Endothelial cell of umbilical vein (primary cell): ENCODE measurements at regions not wholly inside any gene's neighbourhood (a gene's known extent, or its start where the extent isn't known, plus 50 kb on each side); places are given as distances from the start of the nearest gene placed in this dataset.

Experiments
- BruUV-seq: library from RNA; stranded (reverse); fragments of 400-500 nt; replicated peaks from 2 replicates; lab custom pipeline; 2021; lab: Mats Ljungman, UMichigan
- CTCF ChIA-PET: fragments of 300-600, 350-600 bp; sonication (Branson Sonifier 250); formaldehyde crosslinking; loops from one replicate; lab custom pipeline; 2021; ENCODE audit warnings: antibody characterized with exemption, inconsistent platforms; lab: Charles Lee
- POLR2A ChIA-PET: fragments of 300-600, 350-600 bp; sonication (Branson Sonifier 250); formaldehyde crosslinking; loops from one replicate; lab custom pipeline; 2021; ENCODE audit warnings: antibody characterized with exemption, inconsistent platforms; lab: Charles Lee
- DNase-seq: peaks from one replicate; pipeline ENCODE4 v3.0.0-alpha.2; 2011; ENCODE audit warnings: low read depth, low spot score
- FAIRE-seq: peaks from 2 replicates; lab custom pipeline; 2011; peaks lifted over from hg19 to GRCh38; lab: Jason Lieb, UNC
- H2AFZ ChIP-seq: 2 replicates; pipeline ENCODE4 v1.6.0; 2012; ENCODE audit warnings: low read depth, low read length, control low read depth, inconsistent platforms
- H3K27ac ChIP-seq: 2 replicates; pipeline ENCODE4 v1.5.1; 2011; ENCODE audit warnings: low read depth, mild to moderate bottlenecking, control low read depth, low read length, moderate library complexity; ENCODE audit not compliant: insufficient read depth
- H3K27me3 ChIP-seq, 2 experiments: 2 replicates each; pipeline versions ENCODE4 v1.6.0 to v1.6.1; 2011; ENCODE audit warnings: low read length in 2 of 2, mixed read lengths in 1 of 2; ENCODE audit not compliant: control insufficient read depth in 2 of 2, insufficient read depth in 2 of 2
- H3K36me3 ChIP-seq, 2 experiments: 2 replicates in 1 of 2; 3 replicates in 1 of 2; pipeline ENCODE4 v1.5.1; 2011; ENCODE audit warnings: low read length in 2 of 2, mild to moderate bottlenecking in 1 of 2, moderate library complexity in 1 of 2; ENCODE audit not compliant: control insufficient read depth in 2 of 2, insufficient read depth in 2 of 2; ENCODE audit errors: extremely low read depth in 1 of 2
- H3K4me1 ChIP-seq: 3 replicates; pipeline ENCODE4 v1.5.1; 2011; ENCODE audit warnings: mild to moderate bottlenecking, low read length; ENCODE audit not compliant: control insufficient read depth, insufficient read depth; ENCODE audit errors: extremely low read depth
- H3K4me2 ChIP-seq: 2 replicates; pipeline ENCODE4 v1.6.1; 2011; ENCODE audit warnings: low read length, control low read depth, mixed read lengths; ENCODE audit not compliant: insufficient read depth
- H3K4me3 ChIP-seq, 3 experiments: fragments of 200-600 bp in 1 of 3; sonication (generic), shearing (Covaris generic) in 1 of 3; replicated peaks in 1 of 3; 2 replicates each; pipeline ENCODE4 v1.5.1; 2011 to 2016; ENCODE audit warnings: control low read depth in 3 of 3, low read length in 3 of 3, mild to moderate bottlenecking in 2 of 3, inconsistent platforms in 1 of 3, low read depth in 1 of 3, moderate library complexity in 1 of 3; ENCODE audit not compliant: insufficient read depth in 1 of 3
- H3K79me2 ChIP-seq: 2 replicates; pipeline ENCODE4 v1.6.0; 2012; ENCODE audit warnings: low read length, inconsistent platforms; ENCODE audit not compliant: control insufficient read depth, insufficient read depth
- H3K9ac ChIP-seq: replicated peaks from 2 replicates; pipeline ENCODE3; 2011; ENCODE audit warnings: low read length, control low read depth; ENCODE audit not compliant: insufficient read depth; ENCODE audit errors: extremely low read depth
- H3K9me1 ChIP-seq: replicated peaks from 3 replicates; pipeline ENCODE4 v1.6.0; 2011; ENCODE audit warnings: mild to moderate bottlenecking, low read length; ENCODE audit not compliant: control insufficient read depth, insufficient read depth; ENCODE audit errors: extremely low read depth
- H3K9me3 ChIP-seq: replicated peaks from 2 replicates; pipeline ENCODE4 v1.5.1; 2012; ENCODE audit warnings: low read length, inconsistent platforms; ENCODE audit not compliant: control insufficient read depth, insufficient read depth
- H4K20me1 ChIP-seq: replicated peaks from 2 replicates; pipeline ENCODE3; 2011; ENCODE audit warnings: mild to moderate bottlenecking, low read length; ENCODE audit not compliant: control insufficient read depth, insufficient read depth; ENCODE audit errors: extremely low read depth
- EZH2 ChIP-seq: IDR thresholded peaks from 2 replicates; pipeline ENCODE4 v1.6.1; 2012; ENCODE audit warnings: borderline replicate concordance, low read depth, mild to moderate bottlenecking, moderate library complexity, low read length, inconsistent platforms; ENCODE audit not compliant: severe bottlenecking
- FOS ChIP-seq: IDR thresholded peaks from 2 replicates; pipeline ENCODE4 v1.6.1; 2011; ENCODE audit warnings: mild to moderate bottlenecking, low read length, moderate library complexity, borderline replicate concordance; ENCODE audit not compliant: insufficient read depth
- GATA2 ChIP-seq: IDR thresholded peaks from 2 replicates; pipeline ENCODE4 v1.7.0; 2011; ENCODE audit warnings: low read depth, mild to moderate bottlenecking, moderate library complexity, mixed read lengths, low read length; ENCODE audit not compliant: insufficient read length, insufficient read depth
- JUN ChIP-seq: IDR thresholded peaks from 2 replicates; pipeline ENCODE4 v1.6.1; 2011; ENCODE audit warnings: borderline replicate concordance, low read depth; ENCODE audit not compliant: insufficient read length, insufficient read depth
- MAX ChIP-seq: IDR thresholded peaks from 2 replicates; pipeline ENCODE4 v1.6.1; 2011; ENCODE audit not compliant: insufficient read depth, insufficient read length
- MYC ChIP-seq: IDR thresholded peaks from one replicate; pipeline ENCODE4 v1.6.1; 2011; ENCODE audit warnings: mild to moderate bottlenecking, low read depth, low read length
- POLR2A ChIP-seq: IDR thresholded peaks from 2 replicates; pipeline ENCODE4 v1.6.1; 2012; ENCODE audit warnings: low read depth, mild to moderate bottlenecking, control low read depth, low read length
- POLR2AphosphoS5 ChIP-seq: IDR thresholded peaks from 2 replicates; pipeline ENCODE4 v1.6.1; 2012; ENCODE audit warnings: low read depth, mild to moderate bottlenecking, control low read depth, low read length, moderate library complexity; ENCODE audit not compliant: insufficient read depth
- dilution Hi-C: fragments of 300-500 bp; cut with MboI; formaldehyde crosslinking; loops from one replicate; pipeline ENCODE4 v1.15.0; 2019; ENCODE audit warnings: low sequenced_read_pairs; ENCODE audit not compliant: extremely low pct_ligation_motif_present
- intact Hi-C: fragments of 100-400 bp; cut with micrococcal nuclease; formaldehyde crosslinking; loops from one replicate; pipeline ENCODE4 v1.10.0; 2022
- TF ChIP-seq, protein P1 (sequence below), 2 donors: IDR thresholded peaks; 1 replicate in 1 of 2; 2 replicates in 1 of 2; pipeline ENCODE4 v1.5.1; 2011; ENCODE audit warnings: low read length in 2 of 2, mild to moderate bottlenecking in 2 of 2, moderate library complexity in 2 of 2, control low read depth in 1 of 2, inconsistent platforms in 1 of 2, low read depth in 1 of 2; ENCODE audit not compliant: insufficient read depth in 1 of 2; ENCODE audit errors: extremely low read depth in 1 of 2

GRCh38 chr11:13885083-13885482, 77.4 kb upstream of the SPON1 start:
- no TSS peak for BruUV-seq
- Histone ChIP-seq H3K9ac (no peak overlapping the region), H3K4me2 (no peak overlapping the region), H3K27ac (no peak overlapping the region), H3K79me2 (no peaks in the 10 kb centered on the region), H3K9me1 (no peaks in the 10 kb centered on the region), H2AFZ (no peak overlapping the region), H3K9me3 (no peaks in the 10 kb centered on the region), H4K20me1 (no peaks in the 10 kb centered on the region), H3K27me3 (peaks cover 0 to 2% of the 10 kb centered on the region in 2 experiments), H3K4me3 (no peak overlapping the region), H3K36me3 (no peaks in the 10 kb centered on the region), H3K4me1 (no peaks in the 10 kb centered on the region)
- TF ChIP-seq GATA2 (no peak), POLR2A (no peak), POLR2AphosphoS5 (no peak), JUN (no peak), FOS (no peak), MYC (no peak), MAX (no peak), EZH2 (no peak)
- TF ChIP-seq, protein P1, sequence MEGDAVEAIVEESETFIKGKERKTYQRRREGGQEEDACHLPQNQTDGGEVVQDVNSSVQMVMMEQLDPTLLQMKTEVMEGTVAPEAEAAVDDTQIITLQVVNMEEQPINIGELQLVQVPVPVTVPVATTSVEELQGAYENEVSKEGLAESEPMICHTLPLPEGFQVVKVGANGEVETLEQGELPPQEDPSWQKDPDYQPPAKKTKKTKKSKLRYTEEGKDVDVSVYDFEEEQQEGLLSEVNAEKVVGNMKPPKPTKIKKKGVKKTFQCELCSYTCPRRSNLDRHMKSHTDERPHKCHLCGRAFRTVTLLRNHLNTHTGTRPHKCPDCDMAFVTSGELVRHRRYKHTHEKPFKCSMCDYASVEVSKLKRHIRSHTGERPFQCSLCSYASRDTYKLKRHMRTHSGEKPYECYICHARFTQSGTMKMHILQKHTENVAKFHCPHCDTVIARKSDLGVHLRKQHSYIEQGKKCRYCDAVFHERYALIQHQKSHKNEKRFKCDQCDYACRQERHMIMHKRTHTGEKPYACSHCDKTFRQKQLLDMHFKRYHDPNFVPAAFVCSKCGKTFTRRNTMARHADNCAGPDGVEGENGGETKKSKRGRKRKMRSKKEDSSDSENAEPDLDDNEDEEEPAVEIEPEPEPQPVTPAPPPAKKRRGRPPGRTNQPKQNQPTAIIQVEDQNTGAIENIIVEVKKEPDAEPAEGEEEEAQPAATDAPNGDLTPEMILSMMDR (IDR thresholded peaks at IDR 0.05; ENCODE audit: extremely low read depth in 1 of 2, insufficient read depth in 1 of 2, low read depth in 1 of 2, low read length in 2 of 2), result no peak
- ChIA-PET POLR2A (no interaction called here), CTCF (no interaction called here)
- dilution Hi-C loops, result no loop called here
- FAIRE-seq (no peak), DNase-seq (no peak)
- intact Hi-C loops, result no loop called here
